ENCODE measurements at regions not wholly inside any gene's neighbourhood (a gene's known extent, or its start where the extent isn't known, plus 50 kb on each side); places are given as distances from the start of the nearest gene placed in this dataset.

DNA sequence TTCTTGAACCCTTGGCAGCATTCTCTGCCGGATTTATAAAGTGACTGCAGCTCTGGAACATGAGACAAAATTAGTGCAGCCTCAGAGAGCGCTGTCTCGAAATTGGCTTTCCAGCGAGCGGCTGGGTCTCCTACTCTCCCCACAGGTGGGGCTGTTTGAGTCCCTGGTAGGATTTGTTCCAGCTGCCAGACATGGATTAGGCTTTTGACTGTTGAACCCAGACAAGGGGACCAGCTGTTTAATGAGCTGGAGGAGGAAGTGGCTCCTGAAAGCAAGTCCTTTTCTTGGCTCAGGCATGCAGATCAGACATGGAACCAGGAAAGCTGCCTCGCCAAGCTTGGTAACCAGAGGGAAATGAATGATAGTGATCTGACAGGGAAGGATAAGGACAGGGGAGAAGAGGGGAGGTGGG lies 69.6 kb downstream of the UBIAD1 start:
- TF ChIP-seq, protein P1, sequence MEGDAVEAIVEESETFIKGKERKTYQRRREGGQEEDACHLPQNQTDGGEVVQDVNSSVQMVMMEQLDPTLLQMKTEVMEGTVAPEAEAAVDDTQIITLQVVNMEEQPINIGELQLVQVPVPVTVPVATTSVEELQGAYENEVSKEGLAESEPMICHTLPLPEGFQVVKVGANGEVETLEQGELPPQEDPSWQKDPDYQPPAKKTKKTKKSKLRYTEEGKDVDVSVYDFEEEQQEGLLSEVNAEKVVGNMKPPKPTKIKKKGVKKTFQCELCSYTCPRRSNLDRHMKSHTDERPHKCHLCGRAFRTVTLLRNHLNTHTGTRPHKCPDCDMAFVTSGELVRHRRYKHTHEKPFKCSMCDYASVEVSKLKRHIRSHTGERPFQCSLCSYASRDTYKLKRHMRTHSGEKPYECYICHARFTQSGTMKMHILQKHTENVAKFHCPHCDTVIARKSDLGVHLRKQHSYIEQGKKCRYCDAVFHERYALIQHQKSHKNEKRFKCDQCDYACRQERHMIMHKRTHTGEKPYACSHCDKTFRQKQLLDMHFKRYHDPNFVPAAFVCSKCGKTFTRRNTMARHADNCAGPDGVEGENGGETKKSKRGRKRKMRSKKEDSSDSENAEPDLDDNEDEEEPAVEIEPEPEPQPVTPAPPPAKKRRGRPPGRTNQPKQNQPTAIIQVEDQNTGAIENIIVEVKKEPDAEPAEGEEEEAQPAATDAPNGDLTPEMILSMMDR (IDR thresholded peaks at IDR 0.05), result no peak
- TF ChIP-seq POLR2AphosphoS5 (IDR thresholded peaks at IDR 0.05) (no peak), POLR2A (IDR thresholded peaks at IDR 0.05) (no peak), EP300 (IDR thresholded peaks at IDR 0.05; ENCODE audit: low read depth) (no peak)

Measured in transverse colon (tissue), 4 donors.